ENCODE measurements at regions not wholly inside any gene's neighbourhood (a gene's known extent, or its start where the extent isn't known, plus 50 kb on each side); places are given as distances from the start of the nearest gene placed in this dataset.

GRCh38 chr3:6526861-6527260, 334.1 kb upstream of the GRM7 start:
- intact Hi-C loops (cut with DNase I): no loop called here
- no peaks in the 10 kb centered on the region for H3K27me3 ChIP-seq
- DNase-seq (no peak), ATAC-seq (no peak)
- no peaks in the 10 kb centered on the region for H3K9me3 ChIP-seq
- no peaks in the 10 kb centered on the region for H3K4me1 ChIP-seq
- TF ChIP-seq CTCF (IDR thresholded peaks at IDR 0.05): no peak
- H3K4me3 ChIP-seq: no peak overlapping the region
- no peaks in the 10 kb centered on the region for H3K36me3 ChIP-seq
- H3K27ac ChIP-seq: no peak overlapping the region

GRCh38 chr3:6528951-6529350, 332.0 kb upstream of the GRM7 start:
- H3K27me3 ChIP-seq: no peaks in the 10 kb centered on the region
- H3K4me1 ChIP-seq: no peaks in the 10 kb centered on the region
- DNase-seq (no peak), ATAC-seq (no peak)
- no peaks in the 10 kb centered on the region for H3K36me3 ChIP-seq
- H3K27ac ChIP-seq: no peak overlapping the region
- TF ChIP-seq CTCF (IDR thresholded peaks at IDR 0.05): no peak
- no peaks in the 10 kb centered on the region for H3K9me3 ChIP-seq
- no peak overlapping the region for H3K4me3 ChIP-seq
- intact Hi-C loops (cut with DNase I): no loop called here

GRCh38 chr3:6531153-6531552, 329.8 kb upstream of the GRM7 start:
- intact Hi-C loops (cut with DNase I): no loop called here
- TF ChIP-seq CTCF (IDR thresholded peaks at IDR 0.05): no peak
- no peaks in the 10 kb centered on the region for H3K4me1 ChIP-seq
- peaks cover 0 to 4% of the 10 kb centered on the region in 2 donors for H3K9me3 ChIP-seq
- H3K4me3 ChIP-seq: no peak overlapping the region
- H3K36me3 ChIP-seq: no peaks in the 10 kb centered on the region
- ATAC-seq: no peak
- no peak overlapping the region for H3K27ac ChIP-seq
- no peaks in the 10 kb centered on the region for H3K27me3 ChIP-seq
- no peak for DNase-seq

- Histone ChIP-seq H3K9me3 (peaks cover 0 to 7% of the 10 kb centered on the region in 2 donors), H3K4me1 (no peaks in the 10 kb centered on the region), H3K27me3 (no peaks in the 10 kb centered on the region), H3K27ac (no peak overlapping the region), H3K4me3 (no peak overlapping the region), H3K36me3 (no peaks in the 10 kb centered on the region)
- ATAC-seq (no peak), DNase-seq (no peak)
- TF ChIP-seq CTCF (IDR thresholded peaks at IDR 0.05): no peak
- intact Hi-C loops (cut with DNase I): no loop called here
Measured at GRCh38 chr3:6532101-6532500, 328.8 kb upstream of the GRM7 start.

GRCh38 chr3:6540981-6541380, 319.9 kb upstream of the GRM7 start:
- DNase-seq (peak in 1 of 4 donors; percentile 21), ATAC-seq (no peak)
- Histone ChIP-seq H3K4me1 (no peaks in the 10 kb centered on the region), H3K27me3 (no peaks in the 10 kb centered on the region), H3K4me3 (no peak overlapping the region), H3K27ac (no peak overlapping the region), H3K36me3 (no peaks in the 10 kb centered on the region), H3K9me3 (peaks cover 0 to 35% of the 10 kb centered on the region in 2 donors)
- TF ChIP-seq CTCF (IDR thresholded peaks at IDR 0.05): no peak
- intact Hi-C loops (cut with DNase I): no loop called here
